ENCODE measurements at regions not wholly inside any gene's neighbourhood (a gene's known extent, or its start where the extent isn't known, plus 50 kb on each side); places are given as distances from the start of the nearest gene placed in this dataset.

GRCh38 chr9:106689089-106689488 is 173.9 kb upstream of the ZNF462 start:
- no TSS peak for BruUV-seq (replicated peaks)
- no peak for FAIRE-seq
- H4K20me1 ChIP-seq (replicated peaks; ENCODE audit: control insufficient read depth, extremely low read depth, insufficient read depth, low read length) = no peaks in the 10 kb centered on the region
- no peaks in the 10 kb centered on the region for H3K27me3 ChIP-seq (ENCODE audit: control insufficient read depth in 2 of 2, insufficient read depth in 2 of 2, low read length in 2 of 2)
- no peak overlapping the region for H2AFZ ChIP-seq (ENCODE audit: low read depth, low read length)
- H3K9me3 ChIP-seq (replicated peaks; ENCODE audit: control insufficient read depth, insufficient read depth, low read length) = no peaks in the 10 kb centered on the region
- DNase-seq (ENCODE audit: low read depth, low spot score) = no peak
- H3K36me3 ChIP-seq (ENCODE audit: control insufficient read depth in 2 of 2, extremely low read depth in 1 of 2, insufficient read depth in 2 of 2, low read length in 2 of 2) = no peaks in the 10 kb centered on the region
- POLR2A ChIA-PET = no interaction called here
- intact Hi-C loops (cut with micrococcal nuclease) (no loop called here), dilution Hi-C loops (cut with MboI; ENCODE audit: extremely low pct_ligation_motif_present, low sequenced_read_pairs) (no loop called here)
- no peak overlapping the region for H3K4me2 ChIP-seq (ENCODE audit: insufficient read depth, low read length)
- no peak overlapping the region for H3K27ac ChIP-seq (ENCODE audit: insufficient read depth, low read depth, low read length)
- TF ChIP-seq JUN (IDR thresholded peaks at IDR 0.05; ENCODE audit: borderline replicate concordance, insufficient read depth, insufficient read length, low read depth) (no peak), GATA2 (IDR thresholded peaks at IDR 0.05; ENCODE audit: insufficient read depth, insufficient read length, low read depth, low read length) (no peak), CTCF (IDR thresholded peaks at IDR 0.05; ENCODE audit: extremely low read depth in 1 of 2, insufficient read depth in 1 of 2, low read depth in 1 of 2, low read length in 2 of 2) (no peak), FOS (IDR thresholded peaks at IDR 0.05; ENCODE audit: borderline replicate concordance, insufficient read depth, low read length) (no peak), POLR2AphosphoS5 (IDR thresholded peaks at IDR 0.05; ENCODE audit: insufficient read depth, low read depth, low read length) (no peak), MYC (IDR thresholded peaks at IDR 0.05; ENCODE audit: low read depth, low read length) (no peak), POLR2A (IDR thresholded peaks at IDR 0.05; ENCODE audit: low read depth, low read length) (no peak), MAX (IDR thresholded peaks at IDR 0.05; ENCODE audit: insufficient read depth, insufficient read length) (no peak), EZH2 (IDR thresholded peaks at IDR 0.05; ENCODE audit: borderline replicate concordance, low read depth, low read length, severe bottlenecking) (no peak)
- no peak overlapping the region for H3K9ac ChIP-seq (replicated peaks; ENCODE audit: extremely low read depth, insufficient read depth, low read length)
- H3K79me2 ChIP-seq (ENCODE audit: control insufficient read depth, insufficient read depth, low read length) = no peaks in the 10 kb centered on the region
- H3K4me3 ChIP-seq (replicated peaks in 1 of 3; ENCODE audit: insufficient read depth in 1 of 3, low read depth in 1 of 3, low read length in 3 of 3) = no peak overlapping the region
- CTCF ChIA-PET = no interaction called here
- H3K9me1 ChIP-seq (replicated peaks; ENCODE audit: control insufficient read depth, extremely low read depth, insufficient read depth, low read length) = no peaks in the 10 kb centered on the region
- no peaks in the 10 kb centered on the region for H3K4me1 ChIP-seq (ENCODE audit: control insufficient read depth, extremely low read depth, insufficient read depth, low read length)
